ENCODE measurements at regions not wholly inside any gene's neighbourhood (a gene's known extent, or its start where the extent isn't known, plus 50 kb on each side); places are given as distances from the start of the nearest gene placed in this dataset.

DNA sequence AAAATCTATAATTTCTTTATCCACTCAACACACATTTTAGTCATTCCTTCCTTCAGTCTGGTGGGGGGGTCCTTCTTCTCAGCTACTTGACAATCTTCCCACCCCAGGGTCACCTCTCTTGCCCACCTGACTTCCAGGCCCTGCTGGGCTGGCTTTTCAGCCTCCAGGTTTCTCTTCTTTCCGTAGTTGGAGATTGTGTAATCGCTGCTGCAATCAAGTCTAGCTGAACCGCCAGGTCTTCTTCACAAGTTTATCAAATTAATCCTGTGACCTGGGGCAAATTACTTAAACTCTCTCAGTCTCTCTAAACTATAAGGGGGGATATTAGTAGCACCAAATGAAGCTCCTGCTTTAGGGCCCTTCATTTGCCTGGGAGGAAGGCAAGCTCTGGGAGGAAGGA is 102.9 kb upstream of the TNIP3 start:
- WGBS, 2 donors: 85 to 86% methylated on average over 3 of the region's 3 CpGs

DNA sequence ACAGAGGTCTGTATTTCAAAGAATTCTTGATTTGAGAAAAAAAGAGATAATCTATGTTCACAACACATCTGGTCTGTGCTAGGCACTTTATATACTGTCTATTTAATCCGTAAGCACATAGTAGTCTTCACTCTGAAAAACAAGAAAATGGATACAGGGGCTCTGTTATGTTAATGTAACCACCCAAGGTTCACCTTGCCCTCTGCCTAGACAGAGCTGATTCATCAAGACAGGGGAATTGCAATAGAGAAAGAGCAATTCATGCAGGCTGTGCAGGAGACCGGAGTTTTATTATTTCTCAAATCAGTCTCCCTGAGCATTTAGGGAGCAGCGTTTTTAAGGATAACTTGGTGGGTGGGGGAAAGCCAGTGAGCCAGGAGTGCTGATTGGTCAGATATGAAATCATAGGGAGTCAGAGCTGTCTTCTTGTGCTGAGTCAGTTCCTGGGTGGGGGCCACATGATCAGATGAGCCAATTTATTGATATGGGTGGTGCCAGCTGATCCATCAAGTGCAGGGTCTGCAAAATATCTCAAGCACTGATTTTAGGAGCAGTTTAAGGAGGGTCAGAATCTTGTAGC is 92.9 kb upstream of the TNIP3 start:
- TF ChIP-seq, protein P1, sequence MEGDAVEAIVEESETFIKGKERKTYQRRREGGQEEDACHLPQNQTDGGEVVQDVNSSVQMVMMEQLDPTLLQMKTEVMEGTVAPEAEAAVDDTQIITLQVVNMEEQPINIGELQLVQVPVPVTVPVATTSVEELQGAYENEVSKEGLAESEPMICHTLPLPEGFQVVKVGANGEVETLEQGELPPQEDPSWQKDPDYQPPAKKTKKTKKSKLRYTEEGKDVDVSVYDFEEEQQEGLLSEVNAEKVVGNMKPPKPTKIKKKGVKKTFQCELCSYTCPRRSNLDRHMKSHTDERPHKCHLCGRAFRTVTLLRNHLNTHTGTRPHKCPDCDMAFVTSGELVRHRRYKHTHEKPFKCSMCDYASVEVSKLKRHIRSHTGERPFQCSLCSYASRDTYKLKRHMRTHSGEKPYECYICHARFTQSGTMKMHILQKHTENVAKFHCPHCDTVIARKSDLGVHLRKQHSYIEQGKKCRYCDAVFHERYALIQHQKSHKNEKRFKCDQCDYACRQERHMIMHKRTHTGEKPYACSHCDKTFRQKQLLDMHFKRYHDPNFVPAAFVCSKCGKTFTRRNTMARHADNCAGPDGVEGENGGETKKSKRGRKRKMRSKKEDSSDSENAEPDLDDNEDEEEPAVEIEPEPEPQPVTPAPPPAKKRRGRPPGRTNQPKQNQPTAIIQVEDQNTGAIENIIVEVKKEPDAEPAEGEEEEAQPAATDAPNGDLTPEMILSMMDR (IDR thresholded peaks at IDR 0.05): no peak
- no peak for TF ChIP-seq EP300 (IDR thresholded peaks at IDR 0.05)
- no peak for TF ChIP-seq POLR2A (IDR thresholded peaks at IDR 0.05)
- WGBS, 2 donors: 77 to 87% methylated on average over 3 of the region's 3 CpGs
- H3K36me3 ChIP-seq: no peaks in the 10 kb centered on the region
- no peak overlapping the region for H3K27ac ChIP-seq
- no peak for DNase-seq (ENCODE audit: low spot score in 2 of 2)
- no peak overlapping the region for H3K4me3 ChIP-seq
- no peaks in the 10 kb centered on the region for H3K9me3 ChIP-seq
- no peaks in the 10 kb centered on the region for H3K27me3 ChIP-seq
- H3K4me1 ChIP-seq: no peaks in the 10 kb centered on the region

More for the DNA sequence above, 102.9 kb upstream of the TNIP3 start:
- no peak for DNase-seq (ENCODE audit: low spot score in 2 of 2)
- Histone ChIP-seq H3K27ac (no peak overlapping the region), H3K36me3 (no peaks in the 10 kb centered on the region), H3K4me1 (no peaks in the 10 kb centered on the region), H3K27me3 (no peaks in the 10 kb centered on the region), H3K9me3 (no peaks in the 10 kb centered on the region), H3K4me3 (no peak overlapping the region)
- no peak for TF ChIP-seq POLR2A (IDR thresholded peaks at IDR 0.05)
- no peak for TF ChIP-seq EP300 (IDR thresholded peaks at IDR 0.05)
- TF ChIP-seq, protein P1 (IDR thresholded peaks at IDR 0.05): no peak

- no peak for TF ChIP-seq EP300 (IDR thresholded peaks at IDR 0.05)
- TF ChIP-seq, protein P1 (IDR thresholded peaks at IDR 0.05): no peak
- no peak for TF ChIP-seq POLR2A (IDR thresholded peaks at IDR 0.05)
- H3K27me3 ChIP-seq: no peaks in the 10 kb centered on the region
- H3K4me1 ChIP-seq: no peaks in the 10 kb centered on the region
- DNase-seq (ENCODE audit: low spot score in 2 of 2): no peak
- no peak overlapping the region for H3K27ac ChIP-seq
- no peak overlapping the region for H3K4me3 ChIP-seq
- no peaks in the 10 kb centered on the region for H3K9me3 ChIP-seq
- H3K36me3 ChIP-seq: no peaks in the 10 kb centered on the region
Measured at GRCh38 chr4:121255986-121256750, 92.0 kb upstream of the TNIP3 start.

DNA sequence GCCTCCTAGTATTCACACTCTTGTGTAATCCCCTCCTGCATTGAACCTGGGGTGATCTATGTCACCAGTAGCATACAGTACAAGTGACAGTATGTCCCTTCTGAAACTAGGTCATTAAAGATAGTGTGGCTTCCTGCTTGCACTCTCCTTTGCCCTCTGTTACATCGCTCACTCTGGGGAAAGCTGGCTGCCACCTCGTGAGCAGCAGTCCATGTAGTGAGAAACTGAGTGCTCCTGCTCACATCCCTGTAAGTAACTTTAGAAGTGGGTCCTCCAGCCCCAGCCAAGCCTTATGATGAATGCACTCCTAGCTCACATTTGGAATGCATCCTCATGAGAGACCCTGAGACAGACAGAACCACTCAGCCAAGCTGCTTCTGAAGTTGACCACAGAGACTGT is 89.8 kb upstream of the TNIP3 start:
- Histone ChIP-seq H3K27me3 (no peaks in the 10 kb centered on the region), H3K9me3 (no peaks in the 10 kb centered on the region), H3K36me3 (no peaks in the 10 kb centered on the region), H3K27ac (no peak overlapping the region), H3K4me3 (no peak overlapping the region), H3K4me1 (no peaks in the 10 kb centered on the region)
- no peak for DNase-seq (ENCODE audit: low spot score in 2 of 2)
- WGBS, 2 donors: 87% methylated on average over 2 of the region's 2 CpGs
- no peak for TF ChIP-seq EP300 (IDR thresholded peaks at IDR 0.05)
- TF ChIP-seq, protein P1 (IDR thresholded peaks at IDR 0.05): no peak

GRCh38 chr4:121252224-121252806 is 88.2 kb upstream of the TNIP3 start:
- no peaks in the 10 kb centered on the region for H3K4me1 ChIP-seq
- H3K27me3 ChIP-seq: no peaks in the 10 kb centered on the region
- 9 to 14% methylated on average over 3 of the region's 3 CpGs for WGBS, 2 donors
- DNase-seq (ENCODE audit: low spot score in 2 of 2): peak; percentile 60 to 76
- no peaks in the 10 kb centered on the region for H3K9me3 ChIP-seq
- no peaks in the 10 kb centered on the region for H3K36me3 ChIP-seq
- H3K27ac ChIP-seq: no peak overlapping the region
- no peak overlapping the region for H3K4me3 ChIP-seq
- TF ChIP-seq EP300 (IDR thresholded peaks at IDR 0.05): no peak
- TF ChIP-seq, protein P1 (IDR thresholded peaks at IDR 0.05): peak; percentile 68 to 82 (median 74)

Measured in tibial nerve (tissue), 4 donors.